IMR-90 (cell line): ENCODE measurements at regions not wholly inside any gene's neighbourhood (a gene's known extent, or its start where the extent isn't known, plus 50 kb on each side); places are given as distances from the start of the nearest gene placed in this dataset.

Experiments
- ATAC-seq: fragments of 200-7000 bp; cut with Tn5 transposase; 2 replicates; pipeline ENCODE4 v1.9.1; 2020; ENCODE audit warnings: low read depth, mild to moderate bottlenecking, moderate library complexity
- BruUV-seq: library from RNA; stranded (reverse); fragments of 400-500 nt; replicated peaks from 2 replicates; lab custom pipeline; 2021; lab: Mats Ljungman, UMichigan
- CTCF ChIA-PET: fragments of 300-600 bp; formaldehyde crosslinking; extraction: SDS; loops from one replicate; lab custom pipeline; 2021; ENCODE audit warnings: antibody characterized with exemption; lab: Yijun Ruan, JAX
- POLR2A ChIA-PET: fragments of 300-600 bp; sonication (Branson Sonifier 250); formaldehyde crosslinking; loops from one replicate; lab custom pipeline; 2022; ENCODE audit warnings: antibody characterized with exemption; ENCODE audit not compliant: unreplicated experiment; lab: Charles Lee
- DNase-seq: peaks from one replicate; pipeline ENCODE4 v3.0.0; 2013
- H2AFZ ChIP-seq: replicated peaks from 2 replicates; pipeline ENCODE3; 2013; ENCODE audit warnings: low read length, mild to moderate bottlenecking; ENCODE audit not compliant: poor library complexity
- H2AK5ac ChIP-seq: 2 replicates; pipeline ENCODE4 v1.6.1; 2013; ENCODE audit warnings: low read depth, low read length, inconsistent platforms
- H2AK9ac ChIP-seq: replicated peaks from 2 replicates; pipeline ENCODE3; 2013; ENCODE audit warnings: mild to moderate bottlenecking, low read depth, low read length, moderate library complexity; ENCODE audit not compliant: poor library complexity
- H2BK120ac ChIP-seq: 2 replicates; pipeline ENCODE4 v1.6.1; 2013; ENCODE audit warnings: low read depth, low read length, inconsistent platforms
- H2BK15ac ChIP-seq: 3 replicates; pipeline ENCODE4 v1.6.1; 2013; ENCODE audit warnings: low read depth, low read length, inconsistent platforms
- H2BK20ac ChIP-seq: 2 replicates; pipeline ENCODE4 v1.6.1; 2013; ENCODE audit warnings: low read depth, mild to moderate bottlenecking, inconsistent platforms, low read length, moderate library complexity
- H2BK5ac ChIP-seq: 2 replicates; pipeline ENCODE4 v1.6.1; 2013; ENCODE audit warnings: mild to moderate bottlenecking, low read depth, low read length, inconsistent platforms; ENCODE audit not compliant: poor library complexity, severe bottlenecking
- H3K14ac ChIP-seq: replicated peaks from 2 replicates; pipeline ENCODE4 v1.6.1; 2013; ENCODE audit warnings: low read depth, low read length, inconsistent platforms
- H3K18ac ChIP-seq: 2 replicates; pipeline ENCODE4 v1.6.1; 2013; ENCODE audit warnings: low read depth, low read length, control low read depth
- H3K23ac ChIP-seq: 2 replicates; pipeline ENCODE4 v1.6.1; 2013; ENCODE audit warnings: low read depth, low read length, inconsistent platforms
- H3K27ac ChIP-seq: 2 replicates; pipeline ENCODE4 v1.5.1; 2013; ENCODE audit warnings: mild to moderate bottlenecking, control low read depth, low read length; ENCODE audit not compliant: insufficient read depth
- H3K27me3 ChIP-seq: 2 replicates; pipeline ENCODE4 v1.6.1; 2013; ENCODE audit warnings: low read length; ENCODE audit not compliant: control insufficient read depth, insufficient read depth
- H3K36me3 ChIP-seq: 2 replicates; pipeline ENCODE4 v1.6.1; 2013; ENCODE audit warnings: low read length, mixed read lengths; ENCODE audit not compliant: control insufficient read depth, insufficient read depth
- H3K4ac ChIP-seq: 2 replicates; pipeline ENCODE4 v1.6.1; 2013; ENCODE audit warnings: low read depth, low read length, inconsistent platforms
- H3K4me1 ChIP-seq: 2 replicates; pipeline ENCODE4 v1.6.1; 2013; ENCODE audit warnings: low read length, mixed read lengths; ENCODE audit not compliant: control insufficient read depth, insufficient read depth
- H3K4me2 ChIP-seq: 2 replicates; pipeline ENCODE4 v1.6.1; 2013; ENCODE audit warnings: low read depth, mild to moderate bottlenecking, control low read depth, low read length, moderate library complexity
- H3K4me3 ChIP-seq: 2 replicates; pipeline ENCODE4 v1.5.1; 2013; ENCODE audit warnings: low read depth, mild to moderate bottlenecking, control low read depth, low read length, moderate library complexity; ENCODE audit not compliant: insufficient read depth
- H3K56ac ChIP-seq: 2 replicates; pipeline ENCODE4 v1.6.1; 2013; ENCODE audit warnings: low read length, inconsistent platforms; ENCODE audit not compliant: insufficient read depth; ENCODE audit errors: extremely low read depth
- H3K79me1 ChIP-seq, 2 experiments: 2 replicates each; pipeline ENCODE4 v1.6.1; 2013; ENCODE audit warnings: low read length in 2 of 2, inconsistent platforms in 1 of 2, low read depth in 1 of 2
- H3K9ac ChIP-seq: 2 replicates; pipeline ENCODE4 v1.6.1; 2013; ENCODE audit warnings: low read depth, low read length, control low read depth
- H3K9me1 ChIP-seq: 2 replicates; pipeline ENCODE4 v1.6.1; 2013; ENCODE audit warnings: low read length, inconsistent platforms; ENCODE audit not compliant: insufficient read depth
- H3K9me3 ChIP-seq: 2 replicates; pipeline ENCODE4 v1.6.1; 2013; ENCODE audit warnings: low read length; ENCODE audit not compliant: control insufficient read depth, insufficient read depth
- H4K20me1 ChIP-seq: 2 replicates; pipeline ENCODE4 v1.6.1; 2013; ENCODE audit warnings: low read length, inconsistent platforms; ENCODE audit not compliant: insufficient read depth
- H4K5ac ChIP-seq: 2 replicates; pipeline ENCODE4 v1.6.1; 2013; ENCODE audit warnings: mild to moderate bottlenecking, low read depth, low read length, control low read depth
- H4K8ac ChIP-seq, 2 experiments: 2 replicates each; pipeline ENCODE4 v1.6.1; 2013; ENCODE audit warnings: low read depth in 2 of 2, low read length in 2 of 2, control low read depth in 1 of 2, inconsistent platforms in 1 of 2
- H4K91ac ChIP-seq: 2 replicates; pipeline ENCODE4 v1.6.1; 2013; ENCODE audit warnings: low read depth, low read length, inconsistent platforms; ENCODE audit not compliant: insufficient read depth
- CEBPB ChIP-seq: IDR thresholded peaks from 2 replicates; pipeline ENCODE4 v1.6.1; 2012; ENCODE audit warnings: low read depth, low read length, improper control_type of control experiment
- CHD1 ChIP-seq: IDR thresholded peaks from 2 replicates; pipeline ENCODE4 v1.6.1; 2012; ENCODE audit warnings: low read depth, low read length, improper control_type of control experiment
- CTCF ChIP-seq: conservative IDR thresholded peaks from 2 replicates; pipeline ENCODE4 v1.5.1; 2012; ENCODE audit warnings: mild to moderate bottlenecking, low read depth, low read length, improper control_type of control experiment
- ELK1 ChIP-seq: fragments of 150-350 bp; IDR thresholded peaks from 2 replicates; pipeline ENCODE4 v1.6.1; 2016; ENCODE audit warnings: low read depth, mild to moderate bottlenecking, low read length, moderate library complexity, borderline replicate concordance
- FOS ChIP-seq: fragments of 150-350 bp; IDR thresholded peaks from 2 replicates; pipeline ENCODE4 v1.6.1; 2016; ENCODE audit warnings: low read depth, low read length
- MAFK ChIP-seq: IDR thresholded peaks from 2 replicates; pipeline ENCODE4 v1.6.1; 2012; ENCODE audit warnings: low read depth, low read length, improper control_type of control experiment
- NFE2L2 ChIP-seq: fragments of 150-350 bp; IDR thresholded peaks from 2 replicates; pipeline ENCODE4 v1.6.1; 2016; ENCODE audit warnings: low read depth, mild to moderate bottlenecking, low read length
- POLR2A ChIP-seq: IDR thresholded peaks from 2 replicates; pipeline ENCODE4 v1.6.1; 2012; ENCODE audit warnings: mild to moderate bottlenecking, low read depth, low read length
- RAD21 ChIP-seq: IDR thresholded peaks from 2 replicates; pipeline ENCODE4 v1.6.1; 2012; ENCODE audit warnings: low read length, improper control_type of control experiment
- RCOR1 ChIP-seq: IDR thresholded peaks from 2 replicates; pipeline ENCODE4 v1.6.1; 2012; ENCODE audit warnings: mild to moderate bottlenecking, low read length, improper control_type of control experiment; ENCODE audit not compliant: insufficient replicate concordance
- RFX5 ChIP-seq: IDR thresholded peaks from 2 replicates; pipeline ENCODE4 v1.8.0; 2012; ENCODE audit warnings: low read depth, mild to moderate bottlenecking, low read length, moderate library complexity
- SMC3 ChIP-seq: fragments of 150-350 bp; IDR thresholded peaks from 2 replicates; pipeline ENCODE4 v1.6.1; 2016; ENCODE audit warnings: low read depth, mild to moderate bottlenecking, antibody characterized with exemption, low read length, moderate library complexity
- WGBS, 2 experiments: methylation state at CpG; one replicate each; pipeline versions ENCODE4 v1.1.5 to v1.1.7; 2013; ENCODE audit warnings: missing lambda C conversion rate in 2 of 2; ENCODE audit not compliant: insufficient read length in 1 of 2; ENCODE audit errors: extremely low coverage in 2 of 2; 5-methylcytosine and 5-hydroxymethylcytosine counted together
- dilution Hi-C: fragments of 300-500 bp; cut with HindIII; formaldehyde crosslinking; loops from one replicate; pipeline ENCODE4 v1.14.3; 2018; ENCODE audit warnings: low sequenced_read_pairs; ENCODE audit not compliant: unreplicated experiment
- in situ Hi-C: fragments of 300-500 bp; cut with MboI; formaldehyde crosslinking; loops from 3 replicates; pipeline ENCODE4 v1.14.3; 2019; ENCODE audit warnings: low sequenced_read_pairs, inconsistent platforms, mixed read lengths
- intact Hi-C: fragments of 100-400 bp; cut with micrococcal nuclease; formaldehyde crosslinking; loops from 2 replicates; pipeline ENCODE4 v1.10.0; 2022

- TF ChIP-seq RFX5 (no peak), MAFK (no peak), NFE2L2 (no peak), ELK1 (no peak), CEBPB (no peak), CHD1 (no peak), POLR2A (no peak), CTCF (no peak), SMC3 (no peak), FOS (no peak), RCOR1 (no peak), RAD21 (no peak)
- Histone ChIP-seq H2BK5ac (no peak overlapping the region), H3K4ac (no peak overlapping the region), H3K4me3 (no peak overlapping the region), H4K91ac (no peak overlapping the region), H4K8ac (no peak overlapping the region), H3K9ac (no peak overlapping the region), H3K4me2 (no peak overlapping the region), H4K20me1 (no peaks in the 10 kb centered on the region), H3K9me1 (no peaks in the 10 kb centered on the region), H3K23ac (no peak overlapping the region), H3K56ac (no peak overlapping the region), H3K79me1 (no peaks in the 10 kb centered on the region), H2BK120ac (no peak overlapping the region), H3K27me3 (no peaks in the 10 kb centered on the region), H2BK15ac (no peak overlapping the region), H3K18ac (no peak overlapping the region), H2BK20ac (no peak overlapping the region), H2AFZ (no peak overlapping the region), H3K36me3 (no peaks in the 10 kb centered on the region), H3K4me1 (no peaks in the 10 kb centered on the region; the same call in 1 of the 2 replicates), H3K9me3 (no peaks in the 10 kb centered on the region), H4K5ac (no peak overlapping the region), H2AK9ac (no peak overlapping the region), H3K14ac (no peak overlapping the region), H2AK5ac (no peak overlapping the region), H3K27ac (no peak overlapping the region)
- DNase-seq = no peak
- ChIA-PET CTCF (interaction anchor here (0.6 kb wide), 1 partner anchor 498 kb away, joined by 3 read pairs; no protein-coding TSS in a partner anchor), POLR2A (no interaction called here)
- in situ Hi-C loops = no loop called here
- no TSS peak for BruUV-seq
- dilution Hi-C loops = no loop called here
- no CpG with 5 or more reads among the region's 4 CpGs for WGBS, 2 experiments
- ATAC-seq = no peak
- intact Hi-C loops = no loop called here
Measured at GRCh38 chr12:88860851-88861250, 280.6 kb upstream of the KITLG start.
